Hepatocyte (in vitro differentiated cells): ENCODE measurements at regions not wholly inside any gene's neighbourhood (a gene's known extent, or its start where the extent isn't known, plus 50 kb on each side); places are given as distances from the start of the nearest gene placed in this dataset.

Experiments used
- EZH2phosphoT487 ChIP-seq: fragments of 200-600 bp; sonication (generic); IDR thresholded peaks from one replicate; pipeline ENCODE4 v1.6.1; 2018; ENCODE audit warnings: antibody characterized with exemption, mild to moderate bottlenecking, low read depth, moderate library complexity; ENCODE audit not compliant: unreplicated experiment, severe bottlenecking
- TF ChIP-seq, protein P1 (sequence below): fragments of 200-600 bp; sonication (generic); IDR thresholded peaks from 2 replicates; pipeline ENCODE4 v1.5.1; 2016; ENCODE audit warnings: antibody characterized with exemption, mild to moderate bottlenecking; ENCODE audit not compliant: poor library complexity

- TF ChIP-seq, protein P1, sequence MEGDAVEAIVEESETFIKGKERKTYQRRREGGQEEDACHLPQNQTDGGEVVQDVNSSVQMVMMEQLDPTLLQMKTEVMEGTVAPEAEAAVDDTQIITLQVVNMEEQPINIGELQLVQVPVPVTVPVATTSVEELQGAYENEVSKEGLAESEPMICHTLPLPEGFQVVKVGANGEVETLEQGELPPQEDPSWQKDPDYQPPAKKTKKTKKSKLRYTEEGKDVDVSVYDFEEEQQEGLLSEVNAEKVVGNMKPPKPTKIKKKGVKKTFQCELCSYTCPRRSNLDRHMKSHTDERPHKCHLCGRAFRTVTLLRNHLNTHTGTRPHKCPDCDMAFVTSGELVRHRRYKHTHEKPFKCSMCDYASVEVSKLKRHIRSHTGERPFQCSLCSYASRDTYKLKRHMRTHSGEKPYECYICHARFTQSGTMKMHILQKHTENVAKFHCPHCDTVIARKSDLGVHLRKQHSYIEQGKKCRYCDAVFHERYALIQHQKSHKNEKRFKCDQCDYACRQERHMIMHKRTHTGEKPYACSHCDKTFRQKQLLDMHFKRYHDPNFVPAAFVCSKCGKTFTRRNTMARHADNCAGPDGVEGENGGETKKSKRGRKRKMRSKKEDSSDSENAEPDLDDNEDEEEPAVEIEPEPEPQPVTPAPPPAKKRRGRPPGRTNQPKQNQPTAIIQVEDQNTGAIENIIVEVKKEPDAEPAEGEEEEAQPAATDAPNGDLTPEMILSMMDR, result no peak
- TF ChIP-seq EZH2phosphoT487, result no peak
These were observed 108.2 kb downstream of the HFE start for GRCh38 chr6:26195376-26195923.
